ENCODE measurements at regions not wholly inside any gene's neighbourhood (a gene's known extent, or its start where the extent isn't known, plus 50 kb on each side); places are given as distances from the start of the nearest gene placed in this dataset.

GRCh38 chr2:17107151-17107550 lies 411.1 kb downstream of the RAD51AP2 start:
- Histone ChIP-seq H3F3A (replicated peaks; ENCODE audit: low read depth) (no peaks in the 10 kb centered on the region), H3K27ac (ENCODE audit: low read depth) (no peak overlapping the region), H4K20me1 (replicated peaks; ENCODE audit: insufficient read depth) (no peaks in the 10 kb centered on the region), H2AFZ (no peak overlapping the region), H3K4me2 (no peak overlapping the region), H3K27me3 (ENCODE audit: insufficient read depth) (no peaks in the 10 kb centered on the region), H3K9me2 (ENCODE audit: insufficient read depth) (no peaks in the 10 kb centered on the region), H3K36me3 (ENCODE audit: insufficient read depth) (no peaks in the 10 kb centered on the region), H3K4me1 (ENCODE audit: insufficient read depth) (no peaks in the 10 kb centered on the region), H3K79me2 (replicated peaks; ENCODE audit: insufficient read depth) (no peaks in the 10 kb centered on the region), H3K4me3 (no peak overlapping the region)
- no peaks in the 10 kb centered on the region for H3K9me3 Mint-ChIP-seq
- no peak overlapping the region for H3K4me3 Mint-ChIP-seq
- H3K27me3 Mint-ChIP-seq (ENCODE audit: insufficient read depth, low read depth, poor library complexity) = peaks cover 2% of the 10 kb centered on the region
- ATAC-seq = no peak
- no peaks in the 10 kb centered on the region for H3K4me1 Mint-ChIP-seq
- DNase-seq (ENCODE audit: low spot score) = no peak
- H3K36me3 Mint-ChIP-seq (ENCODE audit: low read depth) = no peaks in the 10 kb centered on the region
- TF ChIP-seq ZNF462 (CRISPR knock-in tag; IDR thresholded peaks at IDR 0.05) (no peak), CREB1 (CRISPR knock-in tag; IDR thresholded peaks at IDR 0.05; ENCODE audit: low read depth) (no peak), ETS1 (IDR thresholded peaks at IDR 0.05) (no peak), NANOG (IDR thresholded peaks at IDR 0.05; ENCODE audit: borderline replicate concordance) (no peak), REST (IDR thresholded peaks at IDR 0.05; ENCODE audit: unreplicated experiment) (no peak), ZNF331 (CRISPR knock-in tag; IDR thresholded peaks at IDR 0.05; ENCODE audit: low read depth) (no peak), STAT1 (IDR thresholded peaks at IDR 0.05; ENCODE audit: unreplicated experiment) (no peak), POLR2AphosphoS5 (IDR thresholded peaks at IDR 0.05; ENCODE audit: low read depth) (no peak), EZH2 (IDR thresholded peaks at IDR 0.05; ENCODE audit: low read depth, unreplicated experiment) (no peak)
- no peak overlapping the region for H3K27ac Mint-ChIP-seq

Data from GM23338 (cell line).